SK-N-SH treated with all-trans-retinoic acid at 6 μM for 48 hours (cell line): ENCODE measurements at regions not wholly inside any gene's neighbourhood (a gene's known extent, or its start where the extent isn't known, plus 50 kb on each side); places are given as distances from the start of the nearest gene placed in this dataset.

Source experiments
- CREB5 ChIP-seq: fragments of 250-450 bp; sonication (Bioruptor Pico); IDR thresholded peaks from 2 replicates; pipeline ENCODE4 v1.5.1; 2020; ENCODE audit warnings: low read depth, mild to moderate bottlenecking, moderate library complexity
- ISL1 ChIP-seq: fragments of 250-450 bp; sonication (Bioruptor Pico); IDR thresholded peaks from 2 replicates; pipeline ENCODE4 v2.1.2; 2022; ENCODE audit warnings: mild to moderate bottlenecking, moderate library complexity
- OSR1 ChIP-seq: fragments of 250-450 bp; sonication (Bioruptor Pico); IDR thresholded peaks from 2 replicates; pipeline ENCODE4 v1.8.0; 2022; ENCODE audit warnings: moderate library complexity, mild to moderate bottlenecking, inconsistent platforms
- SNAI2 ChIP-seq: fragments of 250-450 bp; sonication (Bioruptor Pico); IDR thresholded peaks from 2 replicates; pipeline ENCODE4 v1.5.0; 2020; ENCODE audit warnings: mild to moderate bottlenecking, moderate library complexity
- ZFP3 ChIP-seq: fragments of 250-450 bp; sonication (Bioruptor Pico); IDR thresholded peaks from 2 replicates; pipeline ENCODE4 v1.5.0; 2020; ENCODE audit warnings: mild to moderate bottlenecking, moderate library complexity
- TF ChIP-seq, protein P1 (sequence below): fragments of 250-450 bp; sonication (Bioruptor Pico); IDR thresholded peaks from 2 replicates; pipeline ENCODE4 v1.8.0; 2021; ENCODE audit warnings: low read depth, mild to moderate bottlenecking, moderate library complexity, borderline replicate concordance

GRCh38 chr13:105342281-105342820, 1193.1 kb downstream of the EFNB2 start:
- no peak for TF ChIP-seq CREB5 (CRISPR knock-in tag)
- no peak for TF ChIP-seq ISL1 (CRISPR knock-in tag)
- TF ChIP-seq SNAI2 (CRISPR knock-in tag) = no peak
- no peak for TF ChIP-seq ZFP3 (CRISPR knock-in tag)
- TF ChIP-seq, protein P1, sequence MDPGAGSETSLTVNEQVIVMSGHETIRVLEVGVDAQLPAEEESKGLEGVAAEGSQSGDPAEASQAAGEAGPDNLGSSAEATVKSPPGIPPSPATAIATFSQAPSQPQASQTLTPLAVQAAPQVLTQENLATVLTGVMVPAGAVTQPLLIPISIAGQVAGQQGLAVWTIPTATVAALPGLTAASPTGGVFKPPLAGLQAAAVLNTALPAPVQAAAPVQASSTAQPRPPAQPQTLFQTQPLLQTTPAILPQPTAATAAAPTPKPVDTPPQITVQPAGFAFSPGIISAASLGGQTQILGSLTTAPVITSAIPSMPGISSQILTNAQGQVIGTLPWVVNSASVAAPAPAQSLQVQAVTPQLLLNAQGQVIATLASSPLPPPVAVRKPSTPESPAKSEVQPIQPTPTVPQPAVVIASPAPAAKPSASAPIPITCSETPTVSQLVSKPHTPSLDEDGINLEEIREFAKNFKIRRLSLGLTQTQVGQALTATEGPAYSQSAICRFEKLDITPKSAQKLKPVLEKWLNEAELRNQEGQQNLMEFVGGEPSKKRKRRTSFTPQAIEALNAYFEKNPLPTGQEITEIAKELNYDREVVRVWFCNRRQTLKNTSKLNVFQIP (CRISPR knock-in tag) = no peak
- TF ChIP-seq OSR1 = no peak
